Upper lobe of left lung (tissue), 6 donors: ENCODE measurements at regions not wholly inside any gene's neighbourhood (a gene's known extent, or its start where the extent isn't known, plus 50 kb on each side); places are given as distances from the start of the nearest gene placed in this dataset.

Source experiments
- ATAC-seq, 2 donors: fragments of 200-7000 bp; cut with Tn5 transposase; one replicate each; pipeline ENCODE4 v1.9.1; 2022; ENCODE audit warnings: mild to moderate bottlenecking in 2 of 2, moderate library complexity in 2 of 2; ENCODE audit not compliant: low FRiP score in 2 of 2
- DNase-seq, 2 donors: peaks; one replicate each; pipeline ENCODE4 v3.0.0-alpha.2; 2019 to 2020
- H3K27ac ChIP-seq, 4 donors: fragments of 200-600 bp; sonication (generic); one replicate each; pipeline ENCODE4 v1.5.1; 2016 to 2019
- H3K27me3 ChIP-seq, 4 donors: fragments of 200-600 bp; sonication (generic); one replicate each; pipeline ENCODE4 v1.5.1; 2017 to 2019
- H3K36me3 ChIP-seq, 4 donors: fragments of 200-600 bp; sonication (generic); one replicate each; pipeline ENCODE4 v1.5.1; 2016 to 2019
- H3K4me1 ChIP-seq, 4 donors: fragments of 200-600 bp; sonication (generic); one replicate each; pipeline ENCODE4 v1.5.1; 2018 to 2019
- H3K4me3 ChIP-seq, 4 donors: fragments of 200-600 bp; sonication (generic); one replicate each; pipeline ENCODE4 v1.5.1; 2017 to 2019; ENCODE audit warnings: mild to moderate bottlenecking in 2 of 4, moderate library complexity in 1 of 4
- H3K9me3 ChIP-seq, 4 donors: fragments of 200-600 bp; sonication (generic); one replicate each; pipeline ENCODE4 v1.5.1; 2018 to 2019
- CTCF ChIP-seq, 6 experiments: fragments of 450-650 bp in 4 of 6; fragments of 200-600 bp in 2 of 6; sonication (generic) in 2 of 6; IDR thresholded peaks; one replicate each; pipeline ENCODE4 v1.5.1; 2016 to 2019; ENCODE audit warnings: antibody characterized with exemption in 6 of 6
- EP300 ChIP-seq, 4 donors: sonication (generic); formaldehyde crosslinking; IDR thresholded peaks; one replicate each; pipeline ENCODE4 v1.5.1; 2017; ENCODE audit warnings: antibody characterized with exemption in 4 of 4, control low read depth in 2 of 4
- POLR2A ChIP-seq, 4 donors: fragments of 450-650 bp; IDR thresholded peaks; one replicate each; pipeline ENCODE4 v1.5.1; 2016 to 2017; ENCODE audit warnings: antibody characterized with exemption in 4 of 4, mild to moderate bottlenecking in 2 of 4
- POLR2AphosphoS5 ChIP-seq, 2 donors: sonication (generic); formaldehyde crosslinking; IDR thresholded peaks; one replicate each; pipeline ENCODE4 v1.5.1; 2017; ENCODE audit warnings: antibody characterized with exemption in 2 of 2
- WGBS, 2 donors: methylation state at CpG; one replicate each; pipeline ENCODE4 v1.1.5; 2017 to 2018; 5-methylcytosine and 5-hydroxymethylcytosine counted together
- donor health status: DM: no; HTN: no; CAD: no; lungs with moderate emphysema.
- donor health status: DM: no; HTN: yes; CAD: no; lungs with severe emphysema.

GRCh38 chr10:47214520-47214919 is 85.5 kb upstream of the GDF10 start:
- Histone ChIP-seq H3K4me1 (no peaks in the 10 kb centered on the region), H3K27ac (no peak overlapping the region), H3K9me3 (peaks cover 0 to 5% (median 0%) of the 10 kb centered on the region in 4 donors), H3K4me3 (no peak overlapping the region), H3K36me3 (no peaks in the 10 kb centered on the region), H3K27me3 (no peaks in the 10 kb centered on the region)
- ATAC-seq (peak in 1 of 2 donors; percentile 30), DNase-seq (no peak)
- TF ChIP-seq POLR2A (IDR thresholded peaks at IDR 0.05): no peak
- TF ChIP-seq POLR2AphosphoS5 (IDR thresholded peaks at IDR 0.05): no peak

- H3K27me3 ChIP-seq: no peaks in the 10 kb centered on the region
- ATAC-seq (no peak), DNase-seq (no peak)
- H3K9me3 ChIP-seq: peaks cover 0 to 2% (median 0%) of the 10 kb centered on the region in 4 donors
- WGBS, 2 donors: 53 to 57% methylated on average over 3 of the region's 3 CpGs
- no peak overlapping the region for H3K4me3 ChIP-seq
- H3K27ac ChIP-seq: no peak overlapping the region
- no peaks in the 10 kb centered on the region for H3K4me1 ChIP-seq
- H3K36me3 ChIP-seq: no peaks in the 10 kb centered on the region
- TF ChIP-seq EP300 (IDR thresholded peaks at IDR 0.05): no peak
- TF ChIP-seq CTCF (IDR thresholded peaks at IDR 0.05): no peak
- TF ChIP-seq POLR2A (IDR thresholded peaks at IDR 0.05): no peak
- no peak for TF ChIP-seq POLR2AphosphoS5 (IDR thresholded peaks at IDR 0.05)
Measured at GRCh38 chr10:47217113-47217512, 82.9 kb upstream of the GDF10 start.

- DNase-seq (no peak), ATAC-seq (no peak)
- no peaks in the 10 kb centered on the region for H3K27me3 ChIP-seq
- 49 to 61% methylated on average over 4 to 5 of the region's 5 CpGs for WGBS, 2 donors
- H3K4me3 ChIP-seq: no peak overlapping the region
- no peak overlapping the region for H3K27ac ChIP-seq
- H3K9me3 ChIP-seq: no peaks in the 10 kb centered on the region
- no peaks in the 10 kb centered on the region for H3K4me1 ChIP-seq
- TF ChIP-seq CTCF (IDR thresholded peaks at IDR 0.05) (no peak), POLR2A (IDR thresholded peaks at IDR 0.05) (no peak), EP300 (IDR thresholded peaks at IDR 0.05) (no peak), POLR2AphosphoS5 (IDR thresholded peaks at IDR 0.05) (no peak)
- no peaks in the 10 kb centered on the region for H3K36me3 ChIP-seq
Measured at GRCh38 chr10:47218803-47219202, 81.2 kb upstream of the GDF10 start.

GRCh38 chr10:47222461-47222860 is 77.5 kb upstream of the GDF10 start:
- H3K4me1 ChIP-seq: no peaks in the 10 kb centered on the region
- no peaks in the 10 kb centered on the region for H3K36me3 ChIP-seq
- DNase-seq: no peak
- 74 to 81% methylated on average over 3 to 4 of the region's 4 CpGs for WGBS, 2 donors
- TF ChIP-seq CTCF (IDR thresholded peaks at IDR 0.05) (no peak), EP300 (IDR thresholded peaks at IDR 0.05) (no peak), POLR2AphosphoS5 (IDR thresholded peaks at IDR 0.05) (no peak), POLR2A (IDR thresholded peaks at IDR 0.05) (no peak)
- H3K27ac ChIP-seq: no peak overlapping the region
- no peaks in the 10 kb centered on the region for H3K9me3 ChIP-seq
- no peak overlapping the region for H3K4me3 ChIP-seq
- no peaks in the 10 kb centered on the region for H3K27me3 ChIP-seq
- ATAC-seq: no peak

- TF ChIP-seq CTCF (IDR thresholded peaks at IDR 0.05) (no peak), EP300 (IDR thresholded peaks at IDR 0.05) (no peak), POLR2A (IDR thresholded peaks at IDR 0.05) (no peak), POLR2AphosphoS5 (IDR thresholded peaks at IDR 0.05) (no peak)
- WGBS, 2 donors: 80% methylated on average over 1 of the region's 1 CpG; no CpG with 5 or more reads in 1 of the 2 donors
- Histone ChIP-seq H3K27me3 (no peaks in the 10 kb centered on the region), H3K4me3 (no peak overlapping the region), H3K36me3 (no peaks in the 10 kb centered on the region), H3K4me1 (no peaks in the 10 kb centered on the region), H3K27ac (no peak overlapping the region), H3K9me3 (no peaks in the 10 kb centered on the region)
- ATAC-seq (no peak), DNase-seq (no peak)
Measured at GRCh38 chr10:47223236-47223635, 76.8 kb upstream of the GDF10 start.
